ENCODE measurements at regions not wholly inside any gene's neighbourhood (a gene's known extent, or its start where the extent isn't known, plus 50 kb on each side); places are given as distances from the start of the nearest gene placed in this dataset.
A peak's percentile ranks its signal among the peaks of the same experiment; 100 is the strongest.
"Not testable (repeated sequence)": the region's sequence is repeated elsewhere in the genome, so short reads cannot be mapped to it uniquely, and the experiment has no call there.

GRCh38 chr2:36163520-36164254 is 191.9 kb upstream of the CRIM1 start:
- CTCF ChIA-PET, result no interaction called here

GRCh38 chr2:36157093-36157492 is 198.5 kb upstream of the CRIM1 start:
- intact Hi-C loops (cut with micrococcal nuclease; ENCODE audit: unreplicated experiment); BruUV-seq (replicated peaks): not testable (repeated sequence)

More at GRCh38 chr2:36163520-36164254, 191.9 kb upstream of the CRIM1 start:
- H4K20me1 ChIP-seq (ENCODE audit: insufficient read depth), result no peaks in the 10 kb centered on the region
- H3K4me1 ChIP-seq (replicated peaks; ENCODE audit: insufficient read depth), result no peaks in the 10 kb centered on the region
- H3K36me3 ChIP-seq (ENCODE audit: low read depth), result no peaks in the 10 kb centered on the region
- no peak overlapping the region for H3K4me3 ChIP-seq
- no peaks in the 10 kb centered on the region for H3K9me3 ChIP-seq (ENCODE audit: insufficient read depth, low read depth)
- no peaks in the 10 kb centered on the region for H3K27me3 ChIP-seq (ENCODE audit: insufficient read depth, low read depth)
- H2AFZ ChIP-seq, result no peak overlapping the region
- no TSS peak for BruUV-seq (replicated peaks)
- H3K79me2 ChIP-seq (ENCODE audit: low read depth), result no peaks in the 10 kb centered on the region
- no peaks in the 10 kb centered on the region for H3F3A ChIP-seq (ENCODE audit: insufficient read depth, low read depth)
- TF ChIP-seq CTCF (conservative IDR thresholded peaks at IDR 0.05) (no peak), EZH2 (IDR thresholded peaks at IDR 0.05; ENCODE audit: low read depth) (no peak)
- H3K9me2 ChIP-seq (ENCODE audit: insufficient read depth), result no peaks in the 10 kb centered on the region
- no peak for DNase-seq
- intact Hi-C loops (cut with micrococcal nuclease; ENCODE audit: unreplicated experiment), result no loop called here
- no peak overlapping the region for H3K4me2 ChIP-seq
- POLR2A ChIA-PET (ENCODE audit: unreplicated experiment), result no interaction called here
- H3K27ac ChIP-seq, result no peak overlapping the region

GRCh38 chr2:36147670-36148390 is 207.7 kb upstream of the CRIM1 start:
- BruUV-seq (replicated peaks), result no TSS peak
- POLR2A ChIA-PET (ENCODE audit: unreplicated experiment), result no interaction called here
- no peak for TF ChIP-seq EZH2 (IDR thresholded peaks at IDR 0.05; ENCODE audit: low read depth)
- TF ChIP-seq CTCF (conservative IDR thresholded peaks at IDR 0.05), result no peak
- no peaks in the 10 kb centered on the region; the same call in 1 of the 2 replicates for H3K9me3 ChIP-seq (ENCODE audit: insufficient read depth, low read depth)
- intact Hi-C loops (cut with micrococcal nuclease; ENCODE audit: unreplicated experiment), result no loop called here
- no peaks in the 10 kb centered on the region for H3K27me3 ChIP-seq (ENCODE audit: insufficient read depth, low read depth)
- no peak overlapping the region for H3K4me3 ChIP-seq
- H3K4me2 ChIP-seq, result 0 out of 2 replicates have a peak overlapping the region, but pooled peaks have one; percentile 17
- no peaks in the 10 kb centered on the region for H3K79me2 ChIP-seq (ENCODE audit: low read depth)
- H2AFZ ChIP-seq, result no peak overlapping the region
- no peak overlapping the region for H3K27ac ChIP-seq
- H3K36me3 ChIP-seq (ENCODE audit: low read depth), result no peaks in the 10 kb centered on the region
- no peaks in the 10 kb centered on the region for H3K9me2 ChIP-seq (ENCODE audit: insufficient read depth)
- DNase-seq, result no peak
- no peaks in the 10 kb centered on the region for H4K20me1 ChIP-seq (ENCODE audit: insufficient read depth)
- CTCF ChIA-PET, result no interaction called here
- H3F3A ChIP-seq (ENCODE audit: insufficient read depth, low read depth), result no peaks in the 10 kb centered on the region
- H3K4me1 ChIP-seq (replicated peaks; ENCODE audit: insufficient read depth), result no peaks in the 10 kb centered on the region

More at GRCh38 chr2:36157093-36157492, 198.5 kb upstream of the CRIM1 start:
- H3K4me3 ChIP-seq; H3K4me2 ChIP-seq; H3K79me2 ChIP-seq (ENCODE audit: low read depth); H3K9me2 ChIP-seq (ENCODE audit: insufficient read depth); H4K20me1 ChIP-seq (ENCODE audit: insufficient read depth); DNase-seq; H2AFZ ChIP-seq; H3K36me3 ChIP-seq (ENCODE audit: low read depth); H3K9me3 ChIP-seq (ENCODE audit: insufficient read depth, low read depth); POLR2A ChIA-PET (ENCODE audit: unreplicated experiment); H3K27me3 ChIP-seq (ENCODE audit: insufficient read depth, low read depth); H3F3A ChIP-seq (ENCODE audit: insufficient read depth, low read depth); H3K4me1 ChIP-seq (replicated peaks; ENCODE audit: insufficient read depth); CTCF ChIA-PET; H3K27ac ChIP-seq: not testable (repeated sequence)

Data from PC-9 (cell line).